ENCODE measurements at regions not wholly inside any gene's neighbourhood (a gene's known extent, or its start where the extent isn't known, plus 50 kb on each side); places are given as distances from the start of the nearest gene placed in this dataset.

DNA sequence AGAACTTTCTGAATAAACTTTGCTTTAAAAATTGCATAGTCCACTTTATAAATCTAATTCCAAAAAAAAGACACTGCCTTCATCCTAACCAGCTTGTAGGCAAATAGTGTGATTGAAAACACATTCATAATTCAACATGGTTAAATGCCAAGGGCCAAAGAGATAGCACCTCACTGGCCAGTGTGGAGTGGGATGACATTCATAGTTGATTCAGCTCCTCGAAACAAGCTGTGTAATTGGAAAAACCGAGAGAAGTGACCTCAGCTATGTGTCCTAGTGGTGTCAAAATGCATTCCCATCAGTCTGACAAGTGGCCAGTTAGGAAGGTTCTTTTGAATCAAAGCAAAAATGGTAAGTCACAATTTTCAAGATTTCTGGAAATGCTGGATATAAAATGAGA lies 1068.5 kb upstream of the CELF4 start:
- no peak overlapping the region for H3K4me3 ChIP-seq (ENCODE audit: control insufficient read depth, low read depth, low read length)
- DNase-seq (ENCODE audit: low read depth), result no peak
- TF ChIP-seq, protein P1, sequence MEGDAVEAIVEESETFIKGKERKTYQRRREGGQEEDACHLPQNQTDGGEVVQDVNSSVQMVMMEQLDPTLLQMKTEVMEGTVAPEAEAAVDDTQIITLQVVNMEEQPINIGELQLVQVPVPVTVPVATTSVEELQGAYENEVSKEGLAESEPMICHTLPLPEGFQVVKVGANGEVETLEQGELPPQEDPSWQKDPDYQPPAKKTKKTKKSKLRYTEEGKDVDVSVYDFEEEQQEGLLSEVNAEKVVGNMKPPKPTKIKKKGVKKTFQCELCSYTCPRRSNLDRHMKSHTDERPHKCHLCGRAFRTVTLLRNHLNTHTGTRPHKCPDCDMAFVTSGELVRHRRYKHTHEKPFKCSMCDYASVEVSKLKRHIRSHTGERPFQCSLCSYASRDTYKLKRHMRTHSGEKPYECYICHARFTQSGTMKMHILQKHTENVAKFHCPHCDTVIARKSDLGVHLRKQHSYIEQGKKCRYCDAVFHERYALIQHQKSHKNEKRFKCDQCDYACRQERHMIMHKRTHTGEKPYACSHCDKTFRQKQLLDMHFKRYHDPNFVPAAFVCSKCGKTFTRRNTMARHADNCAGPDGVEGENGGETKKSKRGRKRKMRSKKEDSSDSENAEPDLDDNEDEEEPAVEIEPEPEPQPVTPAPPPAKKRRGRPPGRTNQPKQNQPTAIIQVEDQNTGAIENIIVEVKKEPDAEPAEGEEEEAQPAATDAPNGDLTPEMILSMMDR (conservative IDR thresholded peaks at IDR 0.05; ENCODE audit: control insufficient read depth, insufficient read depth, low read depth, low read length), result no peak

DNA sequence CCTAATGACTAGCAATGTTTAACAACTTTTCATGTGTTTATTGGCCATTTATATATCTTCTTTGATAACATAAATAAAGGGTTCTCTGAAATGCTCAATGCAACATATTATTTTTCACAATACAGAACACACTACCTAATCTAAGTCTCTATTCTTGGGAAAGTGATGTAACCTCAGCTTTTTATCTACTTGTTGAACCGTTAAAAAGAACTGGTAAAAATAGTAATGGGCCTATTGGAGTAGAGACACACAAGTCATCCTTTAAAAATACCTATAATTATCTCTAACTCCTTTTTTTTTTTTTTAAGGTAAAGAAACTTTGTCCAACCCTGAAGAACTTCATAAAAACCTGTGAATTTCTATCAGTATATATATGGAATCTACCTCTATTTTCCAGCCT lies 1067.7 kb upstream of the CELF4 start:
- no peak overlapping the region for H3K4me3 ChIP-seq (ENCODE audit: control insufficient read depth, low read depth, low read length)
- TF ChIP-seq, protein P1 (conservative IDR thresholded peaks at IDR 0.05; ENCODE audit: control insufficient read depth, insufficient read depth, low read depth, low read length), result no peak
- no peak for DNase-seq (ENCODE audit: low read depth)

DNA sequence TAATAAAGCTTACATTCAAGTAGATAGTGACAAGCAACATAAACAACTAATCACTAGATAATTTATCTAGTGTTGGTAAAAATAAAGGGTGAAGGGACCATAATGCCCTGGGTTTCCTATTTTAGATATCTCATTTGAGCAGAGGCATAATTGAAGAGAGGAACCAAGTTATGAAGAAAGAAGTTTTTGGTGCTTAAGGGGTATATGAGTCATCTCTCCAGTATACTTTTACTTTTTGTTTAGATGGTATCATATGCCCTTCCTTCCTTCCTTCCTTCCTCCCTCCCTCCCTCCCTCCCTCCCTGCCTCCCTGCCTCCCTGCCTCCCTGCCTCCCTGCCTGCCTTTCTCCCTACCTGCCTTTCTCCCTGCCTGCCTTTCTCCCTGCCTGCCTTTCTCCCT lies 1053.5 kb upstream of the CELF4 start:
- DNase-seq (ENCODE audit: low read depth), result no peak
- TF ChIP-seq, protein P1 (conservative IDR thresholded peaks at IDR 0.05; ENCODE audit: control insufficient read depth, insufficient read depth, low read depth, low read length), result no peak
- H3K4me3 ChIP-seq (ENCODE audit: control insufficient read depth, low read depth, low read length), result no peak overlapping the region

DNA sequence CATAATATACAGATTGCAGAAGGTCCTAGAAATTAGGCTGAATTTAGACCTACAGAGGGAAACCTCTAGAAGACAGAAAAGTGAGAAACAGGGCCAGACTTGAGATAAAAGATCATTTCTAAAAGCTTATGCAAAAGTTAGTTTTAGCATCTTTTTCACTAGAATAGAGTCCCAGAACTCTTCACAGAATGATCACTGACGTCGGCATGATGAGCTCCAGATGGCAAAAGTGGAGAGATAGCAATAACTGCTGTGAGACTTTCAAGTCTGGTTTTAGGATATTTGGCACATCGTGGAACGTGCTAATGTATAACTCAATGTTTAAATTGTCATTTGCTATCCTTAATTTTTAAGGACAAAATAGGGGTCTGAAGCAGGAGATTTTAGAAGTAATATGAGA lies 1050.7 kb upstream of the CELF4 start:
- H3K4me3 ChIP-seq (ENCODE audit: control insufficient read depth, low read depth, low read length), result no peak overlapping the region
- no peak for DNase-seq (ENCODE audit: low read depth)
- TF ChIP-seq, protein P1 (conservative IDR thresholded peaks at IDR 0.05; ENCODE audit: control insufficient read depth, insufficient read depth, low read depth, low read length), result no peak

DNA sequence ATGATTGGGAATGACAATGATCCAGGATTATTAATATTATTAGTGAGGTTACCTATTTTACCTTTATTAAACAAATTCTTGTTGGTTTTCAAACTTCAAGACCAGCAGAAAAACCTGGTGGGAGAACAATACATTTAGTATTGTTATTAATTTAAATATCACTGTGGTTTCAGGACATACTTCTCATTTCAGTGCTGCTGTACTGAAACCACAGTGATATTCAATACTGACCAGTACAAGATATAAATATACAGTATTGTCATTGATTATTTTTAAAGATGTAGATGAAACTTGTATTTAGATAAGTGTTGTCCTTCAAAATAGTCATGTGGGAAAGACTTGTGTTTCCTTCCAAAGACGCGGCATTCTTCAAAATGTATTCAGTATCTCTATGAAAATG lies 1047.3 kb upstream of the CELF4 start:
- DNase-seq (ENCODE audit: low read depth), result no peak

DNA sequence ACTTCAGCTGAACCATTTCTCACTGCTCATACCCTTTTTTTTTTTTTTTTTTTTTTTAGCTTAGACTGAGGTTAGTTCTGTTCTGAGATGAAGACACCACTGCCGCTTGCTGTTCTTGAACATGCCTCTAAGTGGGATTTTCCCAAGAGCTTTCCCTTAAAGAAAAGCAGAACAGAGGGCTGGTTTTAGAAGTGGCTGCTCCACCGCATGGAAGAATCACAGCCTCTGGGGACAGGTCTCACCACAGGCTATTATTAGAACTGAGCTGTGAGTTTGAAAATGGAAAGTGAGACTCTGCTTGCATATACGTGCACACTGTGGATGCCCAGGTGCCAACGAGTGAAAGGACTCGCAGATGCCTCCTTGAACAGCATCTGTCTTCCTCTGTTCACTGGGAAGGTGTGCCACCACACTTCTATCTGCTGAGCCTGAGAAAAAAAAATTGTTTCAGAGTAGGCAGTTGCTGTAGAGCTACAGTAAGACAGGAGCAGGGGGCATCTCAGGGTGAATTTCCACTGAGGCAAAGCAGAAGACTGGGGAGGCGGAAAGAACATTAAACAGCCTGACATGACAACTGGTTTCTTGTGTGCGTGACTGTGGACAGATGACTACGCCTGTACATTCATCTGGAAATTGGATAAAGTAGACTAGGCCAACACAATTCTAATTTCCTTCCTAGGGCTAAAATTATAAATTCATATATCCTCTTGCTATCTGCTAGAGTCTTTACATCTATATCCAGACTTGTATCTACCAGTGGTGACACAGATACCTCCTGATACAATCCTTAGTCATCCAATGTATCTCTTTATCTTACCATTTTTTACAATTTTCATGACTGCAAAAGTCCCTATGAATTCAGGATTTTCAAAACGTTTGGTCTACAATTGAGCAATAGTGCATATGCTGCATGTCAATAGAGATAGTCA lies 1045.7 kb upstream of the CELF4 start:
- no peak for DNase-seq (ENCODE audit: low read depth)
- H3K4me3 ChIP-seq (ENCODE audit: control insufficient read depth, low read depth, low read length), result no peak overlapping the region
- TF ChIP-seq, protein P1 (conservative IDR thresholded peaks at IDR 0.05; ENCODE audit: control insufficient read depth, insufficient read depth, low read depth, low read length), result no peak

More for the DNA sequence above, 1047.3 kb upstream of the CELF4 start:
- TF ChIP-seq, protein P1 (conservative IDR thresholded peaks at IDR 0.05; ENCODE audit: control insufficient read depth, insufficient read depth, low read depth, low read length), result no peak
- no peak overlapping the region for H3K4me3 ChIP-seq (ENCODE audit: control insufficient read depth, low read depth, low read length)

Measured in fibroblast of mammary gland (primary cell).